Natural killer cell treated with Interleukin-12 subunit alpha and Interleukin-12 subunit beta and Interleukin-15 and Interleukin-18, amount 100 ng/mL, for 72 hours (primary cell): ENCODE measurements at regions not wholly inside any gene's neighbourhood (a gene's known extent, or its start where the extent isn't known, plus 50 kb on each side); places are given as distances from the start of the nearest gene placed in this dataset.
"Not testable (repeated sequence)": the region's sequence is repeated elsewhere in the genome, so short reads cannot be mapped to it uniquely, and the experiment has no call there.

ENCODE experiments used
- ATAC-seq, 2 donors: fragments of 150-1000 bp; cut with Tn5 transposase in 1 of 2; sonication (Bioruptor Pico), chemical (Tn5 transposase) in 1 of 2; 2 replicates each; pipeline ENCODE4 v1.10.0; 2021
- DNase-seq: peaks from one replicate; pipeline ENCODE4 v3.0.0; 2022; ENCODE audit warnings: low spot score
- H3K27ac Mint-ChIP-seq, 2 donors: 1 replicate in 1 of 2; 2 replicates in 1 of 2; pipeline ENCODE4 v1.8.0; 2022; ENCODE audit warnings: mixed read lengths in 2 of 2, mild to moderate bottlenecking in 1 of 2, moderate library complexity in 1 of 2
- H3K27me3 Mint-ChIP-seq, 2 donors: 1 replicate in 1 of 2; 2 replicates in 1 of 2; pipeline ENCODE4 v1.8.0; 2022; ENCODE audit warnings: mixed read lengths in 2 of 2
- H3K36me3 Mint-ChIP-seq: one replicate; pipeline ENCODE4 v1.8.0; 2022; ENCODE audit warnings: mixed read lengths
- H3K4me1 Mint-ChIP-seq, 2 donors: 1 replicate in 1 of 2; 2 replicates in 1 of 2; pipeline ENCODE4 v1.8.0; 2022; ENCODE audit warnings: low read depth in 2 of 2, mixed read lengths in 2 of 2, mild to moderate bottlenecking in 1 of 2
- H3K4me3 Mint-ChIP-seq: one replicate; pipeline ENCODE4 v1.8.0; 2022; ENCODE audit warnings: mixed read lengths
- H3K9me3 Mint-ChIP-seq: 2 replicates; pipeline ENCODE4 v1.8.0; 2022; ENCODE audit warnings: mixed read lengths

DNA sequence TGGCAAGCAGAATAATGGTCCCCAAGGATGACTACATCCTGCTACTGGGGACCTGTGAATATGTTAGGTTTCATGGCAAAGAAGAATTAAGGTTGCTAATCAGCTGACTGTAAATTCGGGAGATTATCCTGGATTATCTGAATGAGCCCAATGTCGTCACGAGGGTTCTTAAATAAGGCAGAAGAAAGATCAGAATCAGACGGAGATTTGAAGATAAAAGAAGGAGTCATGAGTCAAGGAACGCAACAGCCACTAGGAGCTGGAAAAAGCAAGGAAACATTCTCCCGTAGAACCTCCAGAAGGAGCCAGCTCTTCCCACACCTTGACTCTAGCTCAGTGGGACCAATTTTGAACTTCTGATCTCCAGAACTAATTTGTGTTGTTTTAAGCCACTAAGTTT, 82.9 kb upstream of the APBB1IP start:
- H3K4me3 Mint-ChIP-seq = no peak overlapping the region
- peaks cover 4 to 8% of the 10 kb centered on the region in 2 donors for H3K4me1 Mint-ChIP-seq
- H3K27ac Mint-ChIP-seq = no peak overlapping the region
- no peak for ATAC-seq
- peaks cover 26 to 32% of the 10 kb centered on the region in 2 donors for H3K27me3 Mint-ChIP-seq
- no peaks in the 10 kb centered on the region for H3K36me3 Mint-ChIP-seq
- no peaks in the 10 kb centered on the region for H3K9me3 Mint-ChIP-seq
- no peak for DNase-seq

DNA sequence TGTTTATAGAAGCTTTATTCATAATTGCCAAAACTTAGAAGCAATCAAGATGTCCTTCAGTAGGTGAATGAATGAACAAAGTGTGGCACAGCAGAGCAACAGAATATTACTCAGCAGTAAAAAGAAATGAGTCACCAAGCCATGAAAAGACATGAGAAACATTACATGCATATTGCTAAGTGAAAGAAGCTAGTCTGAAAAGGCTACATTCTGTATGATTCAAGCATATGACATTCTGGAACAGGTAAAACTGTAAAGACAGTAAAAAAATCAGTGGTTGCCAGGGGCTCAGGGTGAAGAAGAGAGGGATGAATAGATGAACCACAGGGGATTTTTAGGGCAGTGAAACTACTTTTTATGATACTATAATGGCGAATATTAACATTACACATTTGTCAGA, 80.9 kb upstream of the APBB1IP start:
- ATAC-seq = peak in 1 of 2 donors; percentile 82
- Mint-ChIP-seq H3K4me3 (no peak overlapping the region), H3K9me3 (no peaks in the 10 kb centered on the region), H3K36me3 (no peaks in the 10 kb centered on the region), H3K4me1 (peaks cover 4 to 8% of the 10 kb centered on the region in 2 donors), H3K27me3 (peaks cover 32 to 33% of the 10 kb centered on the region in 2 donors), H3K27ac (no peak overlapping the region)
- no peak for DNase-seq

- H3K27me3 Mint-ChIP-seq = peaks cover 31 to 32% of the 10 kb centered on the region in 2 donors
- no peak for DNase-seq
- H3K4me3 Mint-ChIP-seq = no peak overlapping the region
- peaks cover 4 to 8% of the 10 kb centered on the region in 2 donors for H3K4me1 Mint-ChIP-seq
- ATAC-seq = no peak
- H3K36me3 Mint-ChIP-seq = no peaks in the 10 kb centered on the region
- no peaks in the 10 kb centered on the region for H3K9me3 Mint-ChIP-seq
- H3K27ac Mint-ChIP-seq = no peak overlapping the region
Observed at GRCh38 chr10:26358071-26358470, 80.1 kb upstream of the APBB1IP start.

DNA sequence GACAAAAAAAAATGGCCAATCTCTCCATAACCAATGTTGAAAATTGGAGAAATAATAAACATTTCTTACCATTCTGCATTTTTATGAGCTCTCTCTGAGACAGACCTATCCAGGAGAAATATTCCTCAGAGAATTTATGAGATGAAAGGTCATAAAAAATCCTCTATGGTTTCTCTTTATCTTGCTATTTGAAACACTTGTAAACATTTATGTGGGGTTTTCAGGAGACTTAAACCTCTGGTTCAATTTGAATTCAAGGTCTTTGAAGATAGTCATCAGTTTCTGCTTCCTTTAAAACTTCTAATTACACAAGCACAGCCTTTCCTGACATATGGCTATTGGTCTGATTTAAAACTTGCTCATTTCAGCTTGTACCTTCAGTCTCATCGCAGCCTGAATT, 78.5 kb upstream of the APBB1IP start:
- Mint-ChIP-seq H3K4me1 (peaks cover 4 to 8% of the 10 kb centered on the region in 2 donors), H3K4me3 (no peak overlapping the region), H3K27me3 (peaks cover 23 to 32% of the 10 kb centered on the region in 2 donors), H3K36me3 (no peaks in the 10 kb centered on the region), H3K9me3 (no peaks in the 10 kb centered on the region), H3K27ac (no peak overlapping the region)
- ATAC-seq = no peak
- no peak for DNase-seq

GRCh38 chr10:26361351-26361750, 76.8 kb upstream of the APBB1IP start:
- H3K27me3 Mint-ChIP-seq = peaks cover 17 to 18% of the 10 kb centered on the region in 2 donors
- peaks cover 4 to 8% of the 10 kb centered on the region in 2 donors for H3K4me1 Mint-ChIP-seq
- no peak overlapping the region for H3K27ac Mint-ChIP-seq
- H3K9me3 Mint-ChIP-seq = no peaks in the 10 kb centered on the region
- DNase-seq = no peak
- no peak overlapping the region for H3K4me3 Mint-ChIP-seq
- ATAC-seq = no peak
- H3K36me3 Mint-ChIP-seq = no peaks in the 10 kb centered on the region

DNA sequence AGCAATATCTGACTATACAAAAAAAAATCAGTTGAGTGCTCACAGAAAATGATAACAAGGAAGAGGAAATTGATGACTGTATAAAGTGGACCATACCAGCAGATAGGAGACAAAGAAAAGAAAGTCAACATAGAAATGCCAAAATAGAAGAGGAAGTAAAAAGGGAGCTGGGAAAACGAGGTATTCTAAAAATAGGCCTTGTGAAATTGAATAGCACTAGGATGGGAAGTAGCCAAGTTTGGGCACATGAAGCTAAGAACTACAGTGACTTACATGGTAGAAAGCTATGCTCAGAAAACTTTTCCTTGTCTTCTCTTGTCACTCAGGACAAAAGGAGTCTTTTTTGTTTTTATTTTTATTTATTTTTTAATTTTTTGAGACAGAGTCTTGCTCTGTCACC, 76.2 kb upstream of the APBB1IP start:
- ATAC-seq (no peak), DNase-seq (no peak)
- Mint-ChIP-seq H3K36me3 (no peaks in the 10 kb centered on the region), H3K27ac (no peak overlapping the region), H3K4me3 (no peak overlapping the region), H3K27me3 (peaks cover 14 to 15% of the 10 kb centered on the region in 2 donors), H3K9me3 (no peaks in the 10 kb centered on the region), H3K4me1 (peaks cover 4 to 6% of the 10 kb centered on the region in 2 donors)

- H3K27ac Mint-ChIP-seq = no peak overlapping the region
- DNase-seq (no peak), ATAC-seq (no peak)
- H3K9me3 Mint-ChIP-seq = peaks cover 4% of the 10 kb centered on the region
- no peaks in the 10 kb centered on the region for H3K4me1 Mint-ChIP-seq
- peaks cover 5 to 8% of the 10 kb centered on the region in 2 donors for H3K27me3 Mint-ChIP-seq
- H3K4me3 Mint-ChIP-seq = no peak overlapping the region
- H3K36me3 Mint-ChIP-seq = peaks cover 12% of the 10 kb centered on the region
Observed at GRCh38 chr10:26365681-26366358, 72.3 kb upstream of the APBB1IP start.

GRCh38 chr10:26367035-26367434, 71.1 kb upstream of the APBB1IP start:
- ATAC-seq, H3K4me3 Mint-ChIP-seq, H3K27ac Mint-ChIP-seq, DNase-seq, H3K9me3 Mint-ChIP-seq, H3K4me1 Mint-ChIP-seq, H3K27me3 Mint-ChIP-seq: not testable (repeated sequence)
- H3K36me3 Mint-ChIP-seq = peaks cover 14% of the 10 kb centered on the region

- H3K4me1 Mint-ChIP-seq = no peaks in the 10 kb centered on the region
- peaks cover 4% of the 10 kb centered on the region for H3K9me3 Mint-ChIP-seq
- ATAC-seq = no peak
- no peak overlapping the region for H3K4me3 Mint-ChIP-seq
- DNase-seq = no peak
- H3K27me3 Mint-ChIP-seq = peaks cover 5 to 14% of the 10 kb centered on the region in 2 donors
- H3K36me3 Mint-ChIP-seq = peaks cover 14% of the 10 kb centered on the region
- H3K27ac Mint-ChIP-seq = no peak overlapping the region
Observed at GRCh38 chr10:26367771-26368170, 70.4 kb upstream of the APBB1IP start.

DNA sequence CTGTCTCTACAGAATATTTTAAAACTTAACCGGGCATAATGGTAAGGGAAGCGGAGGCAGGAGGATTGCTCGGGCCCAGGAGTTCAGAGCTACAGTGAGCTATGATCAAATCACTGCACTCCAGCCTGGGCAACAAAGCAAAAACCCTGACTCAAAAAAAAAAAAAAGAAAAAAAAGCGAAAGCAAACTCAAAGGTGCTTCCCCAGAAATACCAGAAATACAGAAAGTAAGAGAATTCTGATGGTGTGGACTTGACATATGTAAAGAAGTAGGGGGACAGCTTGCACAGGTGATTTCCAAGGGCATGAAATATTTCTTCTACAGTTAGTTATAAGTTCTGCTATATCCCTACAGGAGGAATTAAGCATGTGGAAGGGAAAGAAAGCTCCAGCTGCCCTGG, 69.7 kb upstream of the APBB1IP start:
- H3K36me3 Mint-ChIP-seq = peaks cover 14% of the 10 kb centered on the region
- H3K27me3 Mint-ChIP-seq = peaks cover 5 to 17% of the 10 kb centered on the region in 2 donors
- ATAC-seq = no peak
- H3K27ac Mint-ChIP-seq = no peak overlapping the region
- H3K4me1 Mint-ChIP-seq = no peaks in the 10 kb centered on the region
- no peak overlapping the region for H3K4me3 Mint-ChIP-seq
- no peak for DNase-seq
- H3K9me3 Mint-ChIP-seq = peaks cover 4% of the 10 kb centered on the region

- no peak for ATAC-seq
- Mint-ChIP-seq H3K36me3 (peaks cover 7% of the 10 kb centered on the region), H3K9me3 (no peaks in the 10 kb centered on the region), H3K27me3 (peaks cover 7 to 9% of the 10 kb centered on the region in 2 donors), H3K4me3 (no peak overlapping the region), H3K4me1 (no peaks in the 10 kb centered on the region), H3K27ac (no peak overlapping the region)
- no peak for DNase-seq
Observed at GRCh38 chr10:26372513-26373354, 65.4 kb upstream of the APBB1IP start.

DNA sequence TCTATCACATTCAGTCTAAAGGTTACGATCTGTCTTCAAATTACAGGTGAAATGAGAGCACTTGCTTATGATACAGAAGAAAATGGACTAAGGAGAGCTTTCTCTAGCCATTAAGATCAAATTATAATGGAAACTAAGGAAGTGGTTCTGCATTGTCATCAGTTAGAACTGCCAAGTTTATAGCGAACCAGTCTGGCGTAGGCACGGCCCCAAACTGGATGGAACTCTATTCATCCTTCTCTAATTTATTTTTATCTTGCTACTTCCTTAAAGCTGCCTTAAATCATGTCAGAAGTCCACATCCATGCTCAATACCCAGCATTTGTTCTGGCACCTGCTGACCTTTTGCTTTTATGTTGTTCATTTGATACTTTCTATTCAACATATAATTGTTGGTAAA, 63.7 kb upstream of the APBB1IP start:
- ATAC-seq = no peak
- H3K27me3 Mint-ChIP-seq = peaks cover 7 to 9% of the 10 kb centered on the region in 2 donors
- no peak overlapping the region for H3K27ac Mint-ChIP-seq
- no peak for DNase-seq
- no peaks in the 10 kb centered on the region for H3K9me3 Mint-ChIP-seq
- H3K4me3 Mint-ChIP-seq = no peak overlapping the region
- peaks cover 7% of the 10 kb centered on the region for H3K36me3 Mint-ChIP-seq
- H3K4me1 Mint-ChIP-seq = no peaks in the 10 kb centered on the region

GRCh38 chr10:26377224-26377810, 60.8 kb upstream of the APBB1IP start:
- H3K9me3 Mint-ChIP-seq, DNase-seq, H3K27ac Mint-ChIP-seq, H3K27me3 Mint-ChIP-seq, H3K4me1 Mint-ChIP-seq, ATAC-seq, H3K4me3 Mint-ChIP-seq, H3K36me3 Mint-ChIP-seq: not testable (repeated sequence)

DNA sequence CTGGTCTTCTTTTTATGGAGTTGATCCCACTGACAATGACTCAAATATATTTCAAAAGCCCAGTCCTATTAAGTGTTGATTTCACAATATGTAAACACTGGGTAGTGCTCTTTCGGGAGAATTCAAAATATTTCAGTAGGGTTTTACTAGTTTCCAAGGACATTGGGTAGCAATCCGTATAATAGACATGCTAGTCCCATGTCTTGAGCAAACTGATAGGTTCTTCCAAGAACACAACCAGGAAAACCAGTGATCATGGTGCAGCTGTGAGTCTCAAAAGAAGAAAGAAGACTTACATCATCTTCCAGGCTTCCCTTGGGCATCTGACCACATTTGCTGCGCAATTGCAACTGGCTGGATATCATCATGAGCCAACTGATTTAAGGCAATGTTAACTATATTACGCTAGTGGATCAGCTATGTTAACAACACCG, 59.3 kb upstream of the APBB1IP start:
- no peaks in the 10 kb centered on the region for H3K36me3 Mint-ChIP-seq
- H3K27me3 Mint-ChIP-seq = peaks cover 0 to under 1% of the 10 kb centered on the region in 2 donors
- H3K9me3 Mint-ChIP-seq = no peaks in the 10 kb centered on the region
- no peak overlapping the region for H3K27ac Mint-ChIP-seq
- DNase-seq (no peak), ATAC-seq (no peak)
- no peaks in the 10 kb centered on the region for H3K4me1 Mint-ChIP-seq
- no peak overlapping the region for H3K4me3 Mint-ChIP-seq
